HuH-7.5 (cell line): ENCODE measurements at regions not wholly inside any gene's neighbourhood (a gene's known extent, or its start where the extent isn't known, plus 50 kb on each side); places are given as distances from the start of the nearest gene placed in this dataset.
"Not testable (repeated sequence)": the region's sequence is repeated elsewhere in the genome, so short reads cannot be mapped to it uniquely, and the experiment has no call there.

Experiments
- DNase-seq: peaks from one replicate; pipeline ENCODE4 v3.0.0; 2011; ENCODE audit warnings: low spot score

- no peak for DNase-seq
Measured at GRCh38 chr14:52202151-52202550, 65.3 kb upstream of the PTGDR start.

- no peak for DNase-seq
Measured at GRCh38 chr14:52190337-52190931, 77.1 kb upstream of the PTGDR start.

- DNase-seq = no peak
Measured at GRCh38 chr14:52189325-52189724, 78.2 kb upstream of the PTGDR start.

- no peak for DNase-seq
Measured at GRCh38 chr14:52188381-52188780, 79.1 kb upstream of the PTGDR start.

GRCh38 chr14:52185178-52185577 lies 82.3 kb upstream of the PTGDR start:
- no peak for DNase-seq

GRCh38 chr14:52182853-52183252 lies 84.6 kb upstream of the PTGDR start:
- no peak for DNase-seq

- no peak for DNase-seq
Measured at GRCh38 chr14:52179141-52179790, 88.2 kb upstream of the PTGDR start.

- no peak for DNase-seq
Measured at GRCh38 chr14:52175982-52176502, 91.5 kb upstream of the PTGDR start.

- not testable (repeated sequence) for DNase-seq
Measured at GRCh38 chr14:52171932-52172331, 95.6 kb upstream of the PTGDR start.

- DNase-seq = no peak
Measured at GRCh38 chr14:52166822-52167221, 98.0 kb upstream of the NID2 start.

GRCh38 chr14:52155651-52156213 lies 86.9 kb upstream of the NID2 start:
- DNase-seq = no peak

GRCh38 chr14:52154992-52155650 lies 86.3 kb upstream of the NID2 start:
- no peak for DNase-seq

GRCh38 chr14:52153939-52154338 lies 85.1 kb upstream of the NID2 start:
- DNase-seq = no peak

GRCh38 chr14:52150162-52150561 lies 81.3 kb upstream of the NID2 start:
- DNase-seq = no peak

- no peak for DNase-seq
Measured at GRCh38 chr14:52148371-52148770, 79.5 kb upstream of the NID2 start.

- DNase-seq = no peak
Measured at GRCh38 chr14:52146504-52146903, 77.6 kb upstream of the NID2 start.

GRCh38 chr14:52144099-52144498 lies 75.2 kb upstream of the NID2 start:
- not testable (repeated sequence) for DNase-seq

GRCh38 chr14:52142504-52142903 lies 73.6 kb upstream of the NID2 start:
- DNase-seq = no peak

- DNase-seq = peak; percentile 77
Measured at GRCh38 chr14:52131640-52132320, 62.9 kb upstream of the NID2 start.

- no peak for DNase-seq
Measured at GRCh38 chr14:52129721-52130120, 60.9 kb upstream of the NID2 start.

GRCh38 chr14:52125885-52126284 lies 57.0 kb upstream of the NID2 start:
- DNase-seq = no peak
